HG03097 (cell line): ENCODE measurements at regions not wholly inside any gene's neighbourhood (a gene's known extent, or its start where the extent isn't known, plus 50 kb on each side); places are given as distances from the start of the nearest gene placed in this dataset.
"Not testable (repeated sequence)": the region's sequence is repeated elsewhere in the genome, so short reads cannot be mapped to it uniquely, and the experiment has no call there.

Source experiments
- ATAC-seq: cut with Tn5 transposase; IDR thresholded peaks from one replicate; pipeline ENCODE4 v1.9.1; 2021; ENCODE audit not compliant: unreplicated experiment, low FRiP score

DNA sequence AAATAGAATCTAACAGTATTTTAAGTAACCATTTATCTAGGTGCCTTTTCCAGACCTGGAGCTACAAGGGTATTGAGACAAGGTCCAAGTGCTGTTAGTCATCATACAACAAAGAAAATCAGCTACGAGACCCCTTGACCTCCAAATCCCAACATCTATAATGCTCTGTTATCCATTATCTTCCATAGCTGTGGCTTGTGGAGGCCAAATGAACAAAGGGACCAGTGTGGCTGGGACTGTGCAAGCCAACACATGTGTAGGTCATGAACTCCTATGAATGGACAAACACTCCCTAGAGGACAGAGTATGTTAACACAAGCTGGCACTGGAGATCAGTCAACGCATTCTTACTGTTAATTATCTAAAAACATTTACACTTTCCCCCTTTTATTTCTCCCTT lies 374.5 kb downstream of the EMP1 start:
- no peak for ATAC-seq

DNA sequence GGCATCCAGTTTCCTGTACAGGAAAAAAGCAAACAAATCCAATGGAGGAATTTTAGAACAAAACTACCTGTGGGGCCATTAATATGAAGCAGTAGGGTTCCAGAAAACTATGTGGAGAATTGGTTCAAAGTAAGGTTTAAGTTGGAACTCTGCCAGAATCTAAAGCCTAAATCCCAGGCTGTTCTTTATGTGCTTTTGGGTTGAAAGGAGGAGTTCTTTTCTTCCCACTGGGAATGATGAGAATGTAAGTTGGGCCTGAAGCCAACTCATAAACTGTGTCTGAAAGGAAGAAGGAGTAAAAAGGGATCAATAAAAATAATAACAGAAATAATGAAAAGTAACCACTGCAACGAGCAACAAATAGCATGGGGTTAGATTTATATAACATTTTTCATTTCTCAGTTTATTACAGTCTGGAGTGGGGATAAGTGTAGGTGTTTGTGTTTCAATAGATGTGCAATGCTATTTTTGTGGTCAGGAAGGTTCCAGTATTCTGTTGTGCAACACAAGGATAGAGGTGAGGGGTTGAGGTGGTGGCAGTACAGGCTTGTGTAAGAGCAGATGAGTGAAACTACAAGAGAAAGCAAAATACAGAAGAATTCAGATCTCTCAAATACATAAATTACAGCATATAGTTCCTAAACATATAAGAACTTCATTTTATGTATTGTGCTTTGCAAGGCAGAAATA lies 373.6 kb downstream of the EMP1 start:
- no peak for ATAC-seq

DNA sequence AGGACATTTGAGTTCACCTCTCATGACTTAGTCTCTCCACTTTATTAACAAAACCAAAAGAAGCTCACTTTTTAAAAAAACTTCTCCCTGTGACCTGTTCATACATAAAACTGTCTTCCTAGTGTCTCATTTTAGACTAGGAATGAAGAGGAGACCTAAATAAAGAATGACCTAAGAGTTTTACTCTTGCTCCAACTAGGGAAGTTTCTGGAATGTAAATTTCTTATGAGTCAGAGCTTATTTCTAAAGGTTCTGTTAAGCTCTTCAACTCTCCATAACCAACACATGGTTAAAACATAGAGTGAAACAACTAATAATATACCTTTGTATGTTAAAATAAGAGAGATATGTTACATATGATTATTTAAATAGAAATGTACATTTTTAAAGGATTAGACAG lies 369.8 kb downstream of the EMP1 start:
- no peak for ATAC-seq

DNA sequence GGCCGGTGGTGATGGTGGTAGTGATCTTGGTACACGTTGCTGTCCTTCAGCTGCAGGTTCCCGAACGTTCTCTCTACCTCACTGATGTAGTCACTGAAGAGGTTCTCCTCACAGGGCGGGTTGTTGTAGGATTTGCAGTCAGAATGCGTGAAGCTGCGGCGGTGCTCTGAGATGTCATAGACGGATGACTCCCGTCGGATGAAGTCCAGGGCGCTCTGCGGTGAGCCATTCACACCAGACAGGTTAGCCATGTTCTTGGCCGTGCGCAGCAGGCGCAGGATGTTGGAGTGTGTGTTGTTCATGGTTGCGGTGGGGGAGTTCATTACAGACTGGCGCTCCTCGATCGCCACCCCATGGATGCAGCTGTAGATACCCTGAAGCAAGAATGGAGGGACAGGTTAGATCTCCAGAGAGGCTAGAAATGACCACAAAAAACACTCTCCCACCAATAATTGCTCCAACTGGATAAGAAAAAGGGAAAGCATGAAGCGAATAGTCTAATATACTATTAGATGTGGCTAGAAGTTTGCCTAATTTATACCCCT lies 367.8 kb downstream of the EMP1 start:
- ATAC-seq: no peak

DNA sequence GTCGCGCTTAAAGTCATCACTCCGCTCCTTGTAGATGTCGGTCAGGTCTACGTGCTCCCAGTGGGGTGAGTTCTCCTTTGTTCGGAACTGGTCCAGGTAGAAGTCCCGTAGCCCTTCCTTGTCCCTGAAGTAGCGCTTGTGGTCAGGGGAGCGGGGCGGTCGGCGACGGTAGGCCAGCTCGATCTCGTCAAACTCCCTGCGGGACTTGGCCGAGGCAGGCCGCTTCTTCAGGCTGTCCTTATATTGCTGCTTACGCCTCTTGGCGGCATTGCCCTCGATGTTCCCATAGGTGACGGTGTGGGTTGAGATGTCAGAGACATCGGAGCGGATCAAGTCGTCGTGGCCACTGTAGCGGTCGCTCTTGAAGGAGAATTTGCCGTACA lies 367.2 kb downstream of the EMP1 start:
- no peak for ATAC-seq

DNA sequence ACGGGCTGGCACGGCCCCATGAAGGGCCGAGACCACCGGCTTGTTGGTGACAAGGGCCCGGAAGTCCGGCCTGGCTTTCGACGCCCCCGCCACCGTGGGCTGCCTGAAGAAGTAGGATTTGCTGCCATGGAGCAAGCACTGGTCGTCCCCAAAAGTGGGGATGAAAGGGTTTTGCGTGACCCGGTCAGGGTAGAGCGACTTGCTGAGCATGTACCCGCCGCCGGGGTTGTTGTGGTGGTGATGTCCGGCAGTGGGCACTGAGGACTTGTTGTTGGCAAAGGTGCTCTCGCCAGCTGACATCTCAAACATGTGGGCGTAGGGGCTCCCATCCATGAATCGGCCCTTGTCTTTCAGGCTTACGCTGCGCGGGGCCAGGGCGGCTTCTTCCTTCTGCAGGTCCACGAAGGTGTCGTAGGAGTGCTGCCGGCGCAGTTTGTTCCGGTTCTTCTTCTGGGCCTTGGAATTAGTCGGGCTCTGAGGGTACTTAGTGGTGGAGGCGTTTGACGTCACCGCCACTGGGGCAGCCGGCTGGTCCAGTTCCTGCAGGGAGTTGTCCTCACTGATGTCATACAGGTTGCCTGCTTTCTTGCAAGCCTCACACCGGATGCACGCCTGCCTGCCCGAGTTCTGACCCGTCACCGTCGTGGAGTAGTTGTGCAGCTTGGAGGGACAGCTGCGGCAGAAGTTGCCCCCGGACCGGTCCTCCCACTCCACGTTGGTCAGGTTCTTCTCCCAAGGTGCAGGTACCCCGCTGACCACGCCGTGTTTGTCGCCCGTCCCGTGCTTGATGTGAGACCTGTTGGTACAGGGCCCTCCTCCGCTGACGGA lies 366.6 kb downstream of the EMP1 start:
- no peak for ATAC-seq

DNA sequence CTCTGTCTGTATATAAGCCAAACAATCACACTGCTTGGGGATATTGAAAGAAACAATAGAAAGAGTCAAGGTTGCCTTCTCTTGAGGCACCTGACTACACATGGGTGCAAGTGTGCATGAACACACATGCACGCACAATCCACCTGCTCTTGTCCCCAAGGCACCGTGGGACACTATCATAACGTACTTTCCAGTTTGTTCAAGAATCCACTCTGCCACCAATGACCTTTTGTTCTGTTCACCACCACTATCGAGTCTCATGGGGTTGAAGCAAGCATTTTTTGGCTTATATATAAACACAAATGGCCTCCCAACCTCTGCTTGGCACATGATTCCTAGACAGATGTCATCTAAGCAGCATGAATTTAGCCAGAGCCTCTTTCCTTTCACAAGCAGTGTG lies 365.4 kb downstream of the EMP1 start:
- ATAC-seq: no peak

DNA sequence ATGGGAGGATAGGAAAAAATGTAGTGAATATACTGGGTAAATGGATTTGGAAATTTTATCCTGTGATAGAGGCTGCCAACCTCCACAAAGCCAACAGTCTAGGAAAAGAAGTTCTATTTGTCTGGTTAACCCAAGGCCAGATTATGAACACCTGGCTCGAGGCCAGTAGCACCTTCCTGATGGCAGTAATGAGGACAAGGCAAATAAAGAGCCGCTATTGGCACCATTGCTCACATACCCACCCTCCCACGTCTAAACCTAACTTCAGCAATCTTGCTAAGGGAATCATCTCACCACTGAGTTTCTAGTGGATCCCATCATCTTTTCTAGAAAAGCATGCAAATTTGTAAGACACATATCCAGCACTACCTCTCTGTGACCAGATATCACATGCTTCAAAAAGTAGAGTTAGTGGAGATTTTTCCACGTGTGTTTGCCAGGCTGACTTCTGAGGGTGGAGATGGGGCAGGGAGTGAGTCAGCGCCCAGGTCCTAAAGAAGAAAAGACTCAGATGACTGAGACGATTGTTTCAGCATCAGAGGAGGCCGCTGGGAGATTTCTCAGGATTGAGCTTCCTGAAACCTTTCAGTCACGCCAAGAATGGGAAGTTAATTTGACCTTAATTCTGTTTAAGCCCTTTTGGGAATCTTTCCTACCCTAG lies 362.9 kb downstream of the EMP1 start:
- no peak for ATAC-seq

DNA sequence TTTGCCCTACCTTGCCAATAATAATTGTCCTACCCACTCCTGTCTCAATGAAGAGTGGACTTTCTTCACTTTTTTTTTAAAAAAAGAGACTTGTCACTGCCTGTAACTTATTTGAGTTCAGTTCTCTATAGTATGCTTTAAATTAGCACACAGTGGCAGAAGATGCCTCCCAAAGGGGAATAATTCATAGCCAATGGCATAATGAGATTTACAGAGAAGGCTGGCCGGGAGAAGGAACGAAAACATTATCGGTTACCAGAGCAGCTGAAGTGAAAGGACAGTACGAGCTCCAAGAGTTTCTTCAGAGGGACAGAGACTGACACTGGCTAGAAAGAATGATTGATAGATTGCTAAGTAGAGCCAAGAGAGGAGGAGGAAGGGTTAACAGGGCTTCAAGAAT lies 356.3 kb downstream of the EMP1 start:
- no peak for ATAC-seq

DNA sequence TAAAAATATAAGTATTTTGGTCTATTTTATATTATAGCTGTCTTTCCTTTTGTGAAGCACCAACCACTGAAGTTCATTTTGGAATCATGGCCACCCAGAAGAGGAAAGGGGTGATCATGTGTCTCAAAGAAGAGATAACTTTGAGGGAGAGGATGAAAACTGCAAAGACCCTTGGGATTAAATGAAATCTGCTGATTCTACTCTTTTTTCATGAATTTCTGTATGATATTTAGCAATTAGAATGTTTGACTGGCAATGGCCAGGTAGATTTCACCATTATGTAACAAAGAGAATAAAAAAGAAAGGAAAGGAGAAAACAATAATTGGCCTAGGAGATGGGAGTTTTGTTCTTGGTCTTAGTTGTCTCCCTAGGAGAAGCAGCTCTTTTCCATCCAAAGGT lies 350.8 kb downstream of the EMP1 start:
- no peak for ATAC-seq

DNA sequence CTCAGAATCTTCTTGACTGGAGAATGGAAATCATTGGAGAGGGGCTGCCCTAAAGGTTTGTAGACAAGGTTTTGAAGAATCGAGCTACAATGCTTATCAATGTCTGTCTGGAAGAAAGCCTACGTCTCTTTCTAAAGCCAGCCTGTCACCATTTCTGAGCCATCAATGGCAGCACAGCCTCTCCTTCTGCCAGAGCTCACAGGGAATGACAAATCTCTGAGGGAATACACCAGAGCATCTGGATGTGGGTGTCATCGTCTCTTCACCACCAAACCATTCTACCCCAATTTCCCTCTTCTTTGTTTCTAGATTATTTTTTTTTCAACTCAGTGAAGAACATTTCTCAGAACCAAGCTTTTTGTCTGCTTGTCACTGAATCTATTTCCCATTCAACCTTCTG lies 349.7 kb downstream of the EMP1 start:
- ATAC-seq: no peak

DNA sequence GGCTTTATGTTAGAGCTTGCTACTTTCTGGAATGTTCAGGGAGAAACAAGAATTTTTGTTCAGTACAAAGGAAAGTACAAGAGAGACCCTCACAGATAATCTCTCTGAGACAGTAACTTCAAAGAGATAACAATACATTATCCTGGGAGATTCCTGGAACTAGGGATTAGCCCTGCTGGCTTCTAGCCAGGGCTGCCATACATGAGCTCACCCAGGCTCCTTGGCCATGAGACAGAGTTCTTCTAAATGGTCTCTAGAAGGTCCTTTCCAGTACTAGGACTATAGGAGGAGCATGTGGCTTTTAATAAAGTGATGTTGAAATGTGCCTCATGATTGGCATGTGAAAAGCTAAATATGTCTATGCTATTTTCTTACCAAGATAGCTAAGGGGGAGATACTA lies 342.5 kb downstream of the EMP1 start:
- no peak for ATAC-seq

DNA sequence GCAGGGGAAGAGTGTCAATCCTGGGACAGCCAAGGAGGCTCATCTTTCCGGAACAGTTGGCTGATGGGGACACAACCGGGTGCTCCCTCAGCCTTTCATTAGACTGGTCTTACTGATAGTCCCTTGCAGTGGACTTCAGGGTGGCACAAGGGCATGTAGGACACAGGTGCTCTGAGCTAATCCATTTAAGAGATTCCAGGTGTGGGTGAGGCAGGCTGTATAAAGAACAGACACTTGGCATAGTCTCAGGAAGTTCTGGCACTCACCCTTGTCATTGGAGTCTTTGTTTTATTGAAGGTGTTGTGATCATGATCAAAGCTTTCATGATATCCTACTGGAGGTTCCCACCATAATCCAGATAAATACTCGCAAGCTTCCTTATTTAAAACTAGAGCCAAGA lies 341.6 kb downstream of the EMP1 start:
- ATAC-seq: no peak

DNA sequence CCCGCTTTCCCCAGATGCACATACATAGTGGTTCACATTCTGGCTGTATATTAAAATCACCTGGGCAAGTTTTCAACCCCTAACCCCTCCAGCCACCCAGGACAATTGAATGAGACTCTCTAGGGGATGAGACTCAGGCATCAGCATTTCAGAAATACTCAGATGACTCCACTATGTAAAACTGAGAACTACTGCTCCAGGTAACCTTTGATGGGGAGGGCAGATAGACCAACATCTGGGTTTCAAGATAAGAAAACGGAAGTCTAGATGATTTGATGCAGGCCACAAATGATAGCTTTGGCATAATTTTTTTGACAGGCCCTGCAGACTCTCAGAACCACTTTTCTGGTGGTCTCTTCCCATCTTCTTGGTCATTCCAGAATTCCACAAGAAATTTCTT lies 341.1 kb downstream of the EMP1 start:
- ATAC-seq: peak; percentile 56

DNA sequence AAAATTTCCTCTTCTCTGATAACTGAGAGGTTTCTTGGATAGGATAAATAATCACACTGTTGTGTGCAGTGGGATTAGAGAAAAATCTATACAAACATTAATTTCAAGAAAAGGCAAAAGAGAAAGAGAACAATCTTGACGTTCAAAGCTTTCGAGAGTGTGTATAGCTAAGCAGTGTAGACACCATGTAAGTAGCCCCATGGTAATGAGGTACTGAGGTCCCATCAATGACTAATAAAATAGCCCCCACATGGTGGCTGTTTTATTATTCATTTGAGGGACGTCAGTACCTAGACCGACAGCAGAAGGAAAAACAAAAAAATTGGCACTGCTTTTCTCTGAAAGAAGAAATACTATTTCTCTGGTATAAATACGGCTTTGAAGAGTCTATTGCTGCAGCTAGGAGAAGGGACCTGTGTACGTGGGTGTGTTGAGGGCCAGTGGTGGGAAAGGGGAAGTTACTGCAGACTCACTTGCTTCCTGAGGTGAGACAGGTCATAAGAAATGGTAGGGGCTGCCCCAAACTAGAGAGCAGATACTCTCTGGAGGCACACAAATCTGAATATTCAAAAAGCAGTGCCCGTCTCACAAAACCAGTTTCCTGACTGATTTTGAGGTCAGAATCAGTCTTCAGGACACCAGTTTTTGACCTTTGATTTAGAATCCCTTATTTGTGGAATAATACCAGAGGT lies 339.8 kb downstream of the EMP1 start:
- peak; percentile 71 for ATAC-seq

DNA sequence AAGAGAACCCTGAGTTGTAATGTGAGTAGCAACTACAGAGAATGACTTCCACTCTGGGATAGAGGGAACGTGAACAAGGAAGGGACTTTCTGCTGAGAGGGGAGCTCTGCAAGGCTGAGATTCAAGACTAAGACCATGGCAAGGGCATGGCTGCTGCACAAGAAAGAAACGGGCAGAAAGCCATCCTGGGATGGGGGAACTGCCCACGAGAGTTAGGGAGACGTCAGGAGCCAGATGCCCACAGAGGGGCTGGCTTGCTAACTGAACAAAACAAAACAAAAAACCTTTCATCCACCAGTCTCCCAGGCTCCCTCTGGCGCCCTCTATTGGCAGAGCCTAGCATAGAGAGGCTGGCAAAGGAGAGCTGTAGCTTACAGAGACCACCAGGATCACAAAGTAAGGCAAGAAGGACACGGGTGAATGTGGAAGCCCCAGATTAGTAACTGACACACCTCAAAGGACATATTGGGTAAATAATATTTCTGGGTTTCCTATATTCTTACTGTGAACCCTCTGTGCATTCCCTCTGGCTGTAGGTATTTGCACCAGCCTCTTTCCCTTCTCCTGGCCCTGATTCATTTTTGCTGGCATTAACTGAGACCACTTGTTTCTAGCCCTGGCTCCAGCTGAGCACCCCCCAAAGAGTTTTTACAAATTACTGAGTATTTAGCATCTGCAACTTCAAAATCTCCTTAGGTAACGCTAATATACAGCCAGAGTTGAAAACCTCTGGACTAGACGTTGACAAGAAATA lies 338.3 kb downstream of the EMP1 start:
- ATAC-seq: no peak

DNA sequence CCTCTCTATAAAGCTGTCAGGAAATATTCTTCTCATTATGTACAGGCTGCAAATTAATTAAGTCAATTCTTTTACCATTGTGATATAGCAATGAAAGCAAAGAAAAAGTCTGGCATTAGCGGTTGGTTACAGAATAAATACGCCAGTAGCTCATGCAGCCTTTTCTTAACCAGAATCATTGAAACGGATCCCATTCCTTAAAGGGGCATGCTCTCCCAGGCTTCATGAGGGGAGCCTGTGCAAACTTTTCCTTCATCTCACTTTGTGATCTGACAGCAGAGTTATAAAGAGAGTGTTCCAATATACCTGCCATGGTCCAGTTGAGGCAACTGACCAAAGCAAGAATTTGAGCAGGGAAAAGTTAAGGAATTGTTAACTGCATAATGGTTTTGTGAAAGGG lies 337.7 kb downstream of the EMP1 start:
- no peak for ATAC-seq

DNA sequence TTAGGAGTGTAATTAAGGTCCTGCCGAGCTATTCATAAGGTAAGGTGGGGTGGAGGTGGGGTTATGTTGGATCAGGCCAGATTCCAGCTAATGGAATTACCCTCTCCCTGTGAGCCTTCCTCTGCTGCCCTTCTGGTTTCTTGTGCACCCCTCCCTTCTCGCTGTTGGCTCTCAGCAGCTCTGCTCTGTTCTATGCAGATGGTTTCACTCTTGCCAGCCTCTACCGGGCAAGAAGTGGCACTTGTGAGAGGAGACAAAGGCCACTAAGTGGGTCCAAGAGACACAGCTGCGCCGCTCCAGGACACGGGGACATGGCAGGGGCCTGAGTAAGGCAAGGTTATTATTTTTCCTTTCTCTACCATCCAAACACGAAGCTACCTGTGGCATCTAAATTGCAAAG lies 334.4 kb downstream of the EMP1 start:
- ATAC-seq: no peak

DNA sequence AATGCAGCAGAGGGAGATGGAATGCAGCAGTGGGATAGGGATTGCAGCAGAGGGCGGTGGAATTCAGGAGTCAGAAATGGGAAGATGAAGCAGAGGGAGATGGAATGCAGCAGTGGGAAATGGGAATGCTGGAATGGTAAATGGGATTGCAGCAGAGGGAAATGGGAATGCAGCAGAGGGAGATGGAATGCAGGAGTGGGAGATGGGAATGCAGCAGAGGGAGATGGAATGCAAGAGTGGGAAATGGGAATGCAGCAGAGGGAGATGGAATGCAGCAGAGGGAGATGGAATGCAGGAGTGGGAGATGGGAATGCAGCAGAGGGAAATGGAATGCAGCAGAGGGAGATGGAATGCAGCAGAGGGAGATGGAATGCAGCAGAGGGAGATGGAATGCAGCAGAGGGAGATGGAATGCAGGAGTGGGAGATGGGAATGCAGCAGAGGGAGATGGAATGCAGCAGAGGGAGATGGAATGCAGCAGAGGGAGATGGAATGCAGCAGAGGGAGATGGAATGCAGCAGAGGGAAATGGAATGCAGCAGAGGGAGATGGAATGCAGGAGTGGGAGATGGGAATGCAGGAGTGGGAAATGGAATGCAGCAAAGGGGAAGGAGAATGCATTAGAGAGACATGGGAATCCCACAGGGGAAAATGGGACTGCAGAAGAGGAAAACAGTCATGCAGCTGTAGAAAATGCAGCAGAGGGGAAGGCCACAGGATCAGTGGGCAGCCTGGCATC lies 329.8 kb downstream of the EMP1 start:
- not testable (repeated sequence) for ATAC-seq
